ENCODE measurements at regions not wholly inside any gene's neighbourhood (a gene's known extent, or its start where the extent isn't known, plus 50 kb on each side); places are given as distances from the start of the nearest gene placed in this dataset.
"Not testable (repeated sequence)": the region's sequence is repeated elsewhere in the genome, so short reads cannot be mapped to it uniquely, and the experiment has no call there.

DNA sequence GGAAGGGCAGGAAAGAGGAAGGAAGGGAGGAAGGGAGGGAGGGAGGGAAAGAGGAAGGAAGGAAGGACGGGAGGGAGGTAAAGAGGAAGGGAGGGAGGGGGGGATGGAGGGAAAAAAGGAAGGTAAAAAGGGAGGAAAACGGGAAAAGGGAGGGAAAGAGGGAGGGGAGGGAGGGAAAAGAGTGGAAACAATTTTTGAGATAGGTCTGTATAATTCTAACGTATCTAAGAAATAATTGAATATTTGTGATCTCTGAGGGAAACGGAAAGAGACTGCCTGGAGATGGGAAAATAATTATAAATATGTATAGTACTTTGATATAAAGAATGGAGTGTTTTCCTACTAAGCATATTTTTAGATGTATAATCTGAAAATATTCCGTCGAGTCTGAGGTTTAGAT is 158.2 kb upstream of the FOXK1 start:
- DNase-seq (ENCODE audit: low read depth), result no peak

DNA sequence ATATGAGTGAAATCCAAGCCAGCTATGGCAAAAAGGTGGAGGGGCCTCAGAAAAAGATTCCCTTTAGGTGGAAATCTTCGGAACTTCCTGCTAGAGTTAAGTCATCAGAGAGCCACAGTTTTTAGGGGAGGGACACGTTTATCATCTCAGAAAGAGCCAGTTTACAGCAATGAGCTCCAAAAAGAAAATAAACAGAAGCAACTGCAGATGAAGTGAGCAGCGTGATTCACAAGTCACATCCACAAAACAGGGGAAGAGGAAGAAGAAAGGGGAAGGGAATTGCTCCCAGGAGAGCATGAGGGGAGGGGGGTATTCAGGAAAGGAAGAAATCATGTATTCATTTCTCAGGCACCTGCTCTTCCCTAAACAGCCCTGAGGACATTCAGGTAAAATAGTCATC is 156.2 kb upstream of the FOXK1 start:
- DNase-seq (ENCODE audit: low read depth), result no peak

DNA sequence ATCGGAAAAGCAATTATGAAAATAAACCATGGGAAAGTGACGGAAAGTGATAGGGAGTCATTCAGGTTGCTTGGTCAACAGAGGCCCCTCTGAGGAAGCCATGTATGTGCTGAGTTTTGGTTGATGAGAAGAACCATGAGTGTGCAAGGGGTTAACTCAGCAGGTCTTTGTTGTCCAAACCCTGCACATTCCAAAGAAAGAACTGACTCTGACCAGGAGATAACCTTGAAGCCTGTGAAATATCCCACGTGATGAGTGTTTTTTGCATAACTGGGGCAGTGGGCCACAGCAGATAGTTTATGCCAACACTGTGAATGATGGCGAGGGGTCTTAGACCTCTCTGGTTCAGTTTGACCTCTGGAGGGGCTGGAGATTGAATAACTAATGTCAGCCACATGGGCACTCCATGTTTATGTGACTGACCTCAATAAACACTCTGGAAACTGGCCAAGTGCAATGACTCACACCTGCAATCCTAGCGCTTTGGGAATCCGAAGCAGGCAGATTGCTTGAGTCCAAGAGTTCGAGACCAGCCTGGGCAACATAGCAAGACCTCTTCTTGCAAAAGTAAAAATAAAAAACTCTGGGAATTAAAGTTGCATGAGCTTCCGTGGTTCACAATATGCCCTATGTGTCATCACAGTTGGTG is 154.0 kb upstream of the FOXK1 start:
- no peak for DNase-seq (ENCODE audit: low read depth)

DNA sequence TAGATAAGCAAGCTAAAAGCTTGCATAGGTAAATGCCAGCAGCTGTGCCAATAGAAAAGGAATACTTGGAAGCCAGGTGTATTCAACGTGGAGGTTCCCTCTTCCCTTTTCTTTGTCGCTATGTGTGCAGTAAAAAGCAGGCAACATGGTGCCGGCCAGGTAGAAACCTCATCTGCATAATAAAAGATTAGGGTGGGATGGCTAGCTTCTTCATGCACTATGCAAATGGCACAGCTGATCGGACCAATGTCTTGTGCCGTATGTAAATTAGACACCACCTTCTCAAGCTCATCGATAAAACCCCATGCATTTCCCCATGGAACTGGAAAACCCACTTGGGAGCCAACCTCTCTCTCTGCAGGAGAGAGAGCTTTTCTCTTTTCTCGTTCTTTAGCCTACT is 150.9 kb upstream of the FOXK1 start:
- DNase-seq (ENCODE audit: low read depth), result no peak

DNA sequence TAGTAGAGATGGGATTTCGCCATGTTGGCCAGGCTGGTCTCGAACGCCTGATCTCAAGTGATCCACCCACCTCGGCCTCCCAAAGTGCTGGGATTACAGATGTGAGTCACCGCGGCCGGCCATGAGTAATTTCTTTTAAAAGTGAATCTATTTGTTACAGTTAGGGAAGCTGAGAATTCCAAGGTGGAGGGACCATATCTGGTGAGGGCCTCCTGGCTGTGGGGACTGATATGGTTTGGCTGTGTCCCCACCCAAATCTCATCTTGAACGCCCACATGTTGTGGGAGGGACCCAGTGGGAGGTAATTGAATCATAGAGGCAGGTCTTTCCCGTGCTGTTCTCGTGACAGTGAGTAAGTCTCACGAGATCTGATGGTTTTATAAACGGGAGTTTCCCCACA is 148.8 kb upstream of the FOXK1 start:
- DNase-seq (ENCODE audit: low read depth), result not testable (repeated sequence)

DNA sequence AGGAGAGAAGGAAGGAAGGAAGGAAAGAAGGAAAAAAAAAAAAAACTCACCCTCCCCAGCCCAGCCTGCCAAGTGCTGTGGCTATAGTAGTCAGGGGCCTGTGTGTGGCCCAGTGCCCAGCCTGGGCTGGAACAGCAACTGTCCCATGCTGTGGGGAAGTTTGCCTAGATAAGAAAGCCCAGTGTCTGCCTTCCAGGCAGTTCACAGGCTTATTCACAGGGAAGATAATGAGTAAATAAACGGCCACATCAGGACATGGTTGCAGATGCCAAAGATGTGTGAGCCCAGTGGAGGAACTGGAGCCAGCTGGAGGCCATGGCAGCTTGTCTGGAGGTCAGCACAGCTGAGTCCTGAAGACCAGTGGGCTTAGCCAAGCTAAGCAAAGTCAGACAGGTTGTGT is 132.4 kb upstream of the FOXK1 start:
- no peak for DNase-seq (ENCODE audit: low read depth)

DNA sequence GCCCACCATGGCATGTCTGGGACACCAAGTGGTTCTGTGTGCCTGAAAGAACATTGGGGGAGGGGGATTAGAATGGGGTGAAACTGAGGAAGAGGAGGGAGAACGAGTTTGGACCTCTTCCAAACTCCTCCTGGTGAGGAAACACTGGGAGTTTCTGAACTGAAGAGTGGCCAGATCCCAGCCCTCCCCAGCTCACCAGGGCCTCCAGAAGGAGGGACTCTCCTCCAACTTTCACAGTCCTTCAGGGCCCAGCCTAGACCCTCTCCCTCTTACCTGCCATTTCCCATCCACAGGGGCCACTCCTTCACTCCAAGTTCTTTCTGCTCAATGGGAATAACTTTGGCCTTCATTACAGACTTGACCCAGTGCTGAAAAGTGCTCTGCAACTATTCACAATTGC is 132.0 kb upstream of the FOXK1 start:
- DNase-seq (ENCODE audit: low read depth), result no peak

DNA sequence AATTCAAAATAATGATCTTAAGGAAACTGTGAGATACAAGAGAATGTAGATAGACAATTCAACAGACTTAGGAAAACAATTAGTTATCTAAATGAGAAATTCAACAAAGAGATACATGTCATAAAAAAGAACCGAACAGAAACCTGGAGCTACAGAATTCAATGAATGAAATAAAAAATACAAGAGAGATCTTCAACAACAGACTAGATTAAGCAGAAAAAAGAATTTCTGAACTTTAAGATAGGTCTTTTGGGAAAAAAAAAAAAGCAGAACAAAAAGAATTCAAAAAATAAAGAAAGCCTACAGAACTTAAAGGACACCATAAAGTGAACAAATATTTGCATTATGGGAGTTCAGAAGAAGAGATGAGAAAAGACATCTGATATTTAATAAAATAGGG is 129.1 kb upstream of the FOXK1 start:
- DNase-seq (ENCODE audit: low read depth), result no peak

DNA sequence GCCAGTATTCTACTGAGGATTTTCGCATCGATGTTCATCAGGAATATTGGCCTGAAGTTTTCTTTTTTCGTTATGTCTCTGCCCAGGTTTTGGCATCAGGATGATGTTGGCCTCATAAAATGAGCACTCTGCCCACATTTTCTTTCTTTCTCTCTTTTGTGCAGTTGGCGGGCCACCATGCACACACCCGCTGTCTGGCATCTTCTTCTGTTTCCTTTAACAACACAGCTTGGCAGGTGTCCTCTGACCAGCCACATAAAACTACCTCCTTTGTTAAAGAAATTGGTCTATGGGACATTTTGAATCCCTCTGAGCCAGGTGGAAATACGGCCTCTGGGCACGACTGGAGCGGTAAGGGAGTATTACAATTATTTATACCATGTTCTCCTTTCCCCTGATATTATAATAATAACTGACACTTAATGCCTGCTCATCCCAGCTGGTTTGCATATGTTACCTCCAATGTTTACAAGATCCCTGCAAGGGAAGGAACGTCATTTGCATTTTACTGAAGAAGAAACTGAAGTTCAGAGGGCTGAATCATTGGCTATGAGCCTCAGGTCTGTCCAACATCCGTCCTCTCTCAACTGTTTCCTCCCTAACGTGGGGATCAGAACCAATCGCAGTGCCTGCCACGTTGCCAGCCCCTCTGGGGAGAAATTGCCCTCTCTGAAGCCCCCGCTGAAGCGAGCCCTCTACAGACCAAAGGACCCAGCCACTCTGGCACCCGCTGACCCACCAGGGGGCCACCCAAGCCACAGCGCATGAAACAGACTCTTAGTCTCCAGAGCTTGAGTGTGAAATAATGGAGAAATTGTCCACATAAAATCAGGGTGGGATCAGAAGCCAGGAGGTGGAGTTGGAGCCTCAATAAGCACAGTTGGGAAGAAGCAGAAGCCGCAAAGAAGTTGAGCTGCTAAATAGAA is 125.0 kb upstream of the FOXK1 start:
- DNase-seq (ENCODE audit: low read depth), result no peak

DNA sequence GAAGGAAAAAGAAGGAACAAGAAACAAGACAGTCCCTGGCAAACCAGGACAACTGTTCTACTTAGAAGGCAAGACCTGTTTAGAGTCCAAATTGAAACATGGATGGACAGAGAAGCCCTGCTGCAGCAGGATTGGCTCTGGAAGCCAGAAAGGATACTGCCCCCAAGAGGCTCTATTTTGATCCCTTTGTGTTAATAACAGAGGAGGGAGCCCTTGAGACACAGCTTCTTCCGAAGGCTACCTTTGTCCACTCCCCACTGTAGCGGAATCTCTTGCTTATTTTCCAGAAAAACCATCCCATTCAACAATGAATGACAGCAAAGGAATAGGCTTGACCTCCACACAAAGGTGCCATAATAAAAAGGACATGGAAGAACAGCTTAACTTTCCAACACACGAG is 120.3 kb upstream of the FOXK1 start:
- no peak for DNase-seq (ENCODE audit: low read depth)

DNA sequence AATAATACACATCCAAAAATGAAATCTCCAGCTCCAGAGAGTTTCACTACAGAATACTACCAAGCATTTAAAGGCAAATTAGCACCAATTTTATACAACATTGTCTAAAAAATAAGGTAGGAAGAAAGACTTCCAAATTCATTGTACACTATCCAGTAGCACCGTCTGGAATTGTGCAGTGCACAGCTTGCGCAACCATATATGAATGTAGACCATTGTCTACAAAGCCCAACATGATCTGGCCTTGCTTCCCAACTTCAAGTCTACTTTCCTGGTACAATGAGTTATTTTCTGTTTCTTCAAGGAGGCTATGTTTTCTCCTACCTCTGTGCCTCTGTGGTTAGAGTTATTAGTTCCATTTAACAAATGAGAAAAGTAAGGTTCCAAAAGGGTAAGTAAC is 115.4 kb upstream of the FOXK1 start:
- no peak for DNase-seq (ENCODE audit: low read depth)

DNA sequence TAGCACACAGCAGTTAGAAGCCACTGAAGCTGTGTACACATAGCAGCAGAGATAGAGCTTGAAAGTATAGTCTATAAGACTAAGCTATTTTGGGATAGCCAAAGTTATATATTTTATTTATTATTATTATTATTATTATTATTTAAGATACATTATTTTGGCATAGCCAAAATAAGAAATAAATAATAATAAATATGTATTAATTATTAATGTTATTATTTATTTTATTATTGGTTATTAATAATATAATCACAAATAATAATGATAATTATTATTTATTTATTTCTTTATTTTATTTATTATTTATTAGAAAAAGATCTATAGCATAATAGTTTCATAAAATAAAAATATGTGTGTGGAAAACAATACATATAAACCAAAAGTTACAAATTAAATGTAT is 107.2 kb upstream of the FOXK1 start:
- no peak for DNase-seq (ENCODE audit: low read depth)

DNA sequence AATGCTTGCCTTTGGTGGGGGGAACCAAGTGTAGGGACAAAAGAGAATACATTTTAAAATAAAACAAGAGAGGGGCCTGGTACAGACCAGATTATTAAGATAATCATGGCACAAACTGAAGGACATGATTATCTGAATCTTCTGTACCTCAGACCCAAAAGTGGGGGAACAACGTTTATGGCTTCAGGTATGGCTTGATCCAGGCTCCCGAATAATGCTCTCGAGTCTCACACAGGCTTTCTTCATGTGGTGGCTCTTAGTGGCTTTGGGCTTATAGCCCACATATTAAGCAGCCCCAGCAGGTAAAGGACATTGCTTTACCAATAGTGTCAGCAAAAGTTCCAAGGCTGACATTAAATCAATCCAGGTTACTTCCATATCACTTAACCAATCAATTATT is 106.8 kb upstream of the FOXK1 start:
- no peak for DNase-seq (ENCODE audit: low read depth)

DNA sequence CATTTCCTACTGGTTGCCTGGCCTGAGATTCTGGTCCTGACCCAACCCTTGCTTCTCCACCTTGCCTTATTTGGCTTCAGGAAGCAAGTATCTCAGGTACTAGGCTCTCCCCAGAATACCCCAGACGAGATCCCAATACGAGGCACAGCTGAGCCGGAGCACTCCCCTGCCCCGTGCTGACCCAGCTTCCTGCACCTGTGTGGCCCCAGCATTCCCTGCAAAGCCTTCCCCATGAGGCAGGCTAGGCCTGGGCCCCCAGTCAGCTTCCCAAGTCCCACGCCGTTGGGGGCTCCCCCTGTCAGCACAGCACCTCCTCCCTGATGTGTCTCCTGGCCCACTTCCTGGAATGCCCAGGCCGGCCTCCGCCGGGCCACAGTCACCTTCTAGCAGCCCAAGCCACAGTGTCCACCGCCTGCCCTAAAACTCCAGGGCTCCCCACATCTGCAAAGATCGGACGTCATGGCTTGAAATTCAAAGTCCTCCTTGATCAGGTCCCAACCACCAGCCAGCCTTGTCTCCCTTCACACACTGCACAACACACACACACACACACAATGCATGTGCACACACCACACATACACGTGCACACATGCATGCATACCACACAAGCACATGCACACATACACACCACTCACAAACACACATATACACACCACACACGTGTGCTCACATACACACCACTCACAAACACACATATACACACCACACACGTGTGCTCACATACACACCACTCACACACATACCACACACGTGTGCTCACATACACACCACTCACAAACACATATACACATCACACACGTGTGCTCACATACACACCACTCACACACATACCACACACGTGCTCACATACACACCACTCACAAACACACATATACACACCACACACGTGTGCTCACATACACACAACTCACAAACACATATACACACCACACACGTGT is 78.9 kb upstream of the FOXK1 start:
- DNase-seq (ENCODE audit: low read depth), result no peak

DNA sequence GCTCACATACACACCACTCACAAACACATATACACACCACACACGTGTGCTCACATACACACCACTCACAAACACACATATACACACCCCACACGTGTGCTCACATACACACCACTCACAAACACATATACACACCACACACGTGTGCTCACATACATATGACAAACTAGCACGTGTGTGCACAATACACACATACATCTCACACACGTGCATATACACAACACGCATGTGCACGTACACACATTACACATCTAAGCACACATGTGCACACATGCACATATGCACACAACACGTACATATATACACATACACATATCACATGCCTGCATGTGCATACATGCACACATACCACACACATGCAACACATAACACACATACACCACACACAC is 78.3 kb upstream of the FOXK1 start:
- no peak for DNase-seq (ENCODE audit: low read depth)

DNA sequence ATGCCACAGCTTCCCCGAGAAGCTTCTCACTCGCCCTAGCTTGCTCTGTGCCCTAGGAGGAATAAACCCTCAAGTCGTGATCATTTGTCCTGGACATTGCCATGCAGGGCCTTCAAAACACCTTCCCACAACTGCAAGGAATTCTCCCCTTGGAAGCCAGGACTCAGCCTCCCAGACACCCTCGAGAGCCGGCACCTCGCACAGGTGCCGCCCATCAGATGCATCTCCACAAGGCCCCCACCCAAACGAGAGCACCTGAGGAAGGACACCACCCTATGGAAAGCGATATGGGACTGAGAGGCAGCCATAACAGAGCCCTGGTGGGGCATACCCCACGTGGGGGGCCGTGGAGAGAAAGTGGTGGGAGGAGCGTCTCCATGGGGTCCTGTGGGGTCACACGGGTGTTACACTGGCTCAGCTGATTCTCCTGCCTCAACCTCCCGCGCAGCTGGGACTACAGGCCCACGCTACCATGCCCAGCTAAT is 77.6 kb upstream of the FOXK1 start:
- no peak for DNase-seq (ENCODE audit: low read depth)

DNA sequence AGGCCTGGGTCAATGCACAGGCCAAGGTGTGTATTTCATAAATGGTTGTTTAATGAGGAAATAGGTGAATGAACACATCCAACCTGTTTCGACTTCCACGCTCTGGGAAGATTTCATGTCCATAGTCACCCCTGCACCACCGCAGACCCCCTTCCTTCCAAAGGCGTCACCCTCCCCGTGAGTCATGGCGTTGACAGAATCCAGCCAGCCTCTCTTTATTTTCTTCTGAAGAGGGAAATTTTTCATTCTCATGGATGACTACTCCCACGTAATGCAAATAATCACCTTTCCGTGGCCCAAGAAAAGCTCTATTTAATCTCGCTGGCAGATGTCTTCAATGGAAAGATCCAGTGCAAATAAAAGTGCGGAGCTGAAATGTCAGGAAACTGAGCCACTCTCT is 75.3 kb upstream of the FOXK1 start:
- DNase-seq (ENCODE audit: low read depth), result no peak

DNA sequence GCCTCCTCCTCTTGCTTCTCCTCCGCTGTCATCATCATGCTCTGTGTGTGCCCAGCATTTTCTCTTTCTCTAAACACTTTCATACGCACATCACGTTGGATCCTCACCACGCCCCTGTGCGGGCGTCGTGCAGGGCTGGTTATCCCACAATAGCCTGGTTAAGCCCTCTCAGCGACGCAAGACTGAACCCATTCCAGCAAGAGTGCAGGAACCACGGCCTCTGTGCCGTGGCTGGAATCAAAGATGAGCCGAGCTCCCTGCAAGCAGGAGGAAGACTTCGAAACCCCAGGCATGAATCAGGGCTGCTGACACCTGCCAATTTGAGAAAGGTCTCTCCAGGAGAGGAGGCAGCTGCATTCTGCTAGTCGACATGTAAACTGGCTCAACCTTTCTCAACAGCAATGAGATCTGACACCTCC is 74.8 kb upstream of the FOXK1 start:
- no peak for DNase-seq (ENCODE audit: low read depth)

DNA sequence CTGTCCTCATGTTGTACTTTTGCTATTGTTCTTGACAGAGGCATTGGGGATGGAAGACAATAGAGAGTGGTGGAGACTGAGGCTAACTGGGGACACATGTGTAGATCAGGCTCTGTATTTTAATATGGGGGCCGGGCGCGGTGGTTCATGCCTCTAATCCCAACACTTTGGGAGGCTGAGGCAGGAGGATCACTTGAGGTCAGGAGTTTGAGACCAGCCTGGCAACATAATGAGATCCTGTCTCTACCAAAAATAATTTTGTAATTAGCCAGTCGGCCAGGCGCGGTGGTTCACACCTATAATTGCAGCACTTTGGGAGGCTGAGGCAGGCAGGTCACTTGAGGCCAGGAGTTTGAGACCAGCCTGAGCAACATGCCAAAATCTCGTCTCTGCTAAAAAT is 72.5 kb upstream of the FOXK1 start:
- DNase-seq (ENCODE audit: low read depth), result not testable (repeated sequence)

DNA sequence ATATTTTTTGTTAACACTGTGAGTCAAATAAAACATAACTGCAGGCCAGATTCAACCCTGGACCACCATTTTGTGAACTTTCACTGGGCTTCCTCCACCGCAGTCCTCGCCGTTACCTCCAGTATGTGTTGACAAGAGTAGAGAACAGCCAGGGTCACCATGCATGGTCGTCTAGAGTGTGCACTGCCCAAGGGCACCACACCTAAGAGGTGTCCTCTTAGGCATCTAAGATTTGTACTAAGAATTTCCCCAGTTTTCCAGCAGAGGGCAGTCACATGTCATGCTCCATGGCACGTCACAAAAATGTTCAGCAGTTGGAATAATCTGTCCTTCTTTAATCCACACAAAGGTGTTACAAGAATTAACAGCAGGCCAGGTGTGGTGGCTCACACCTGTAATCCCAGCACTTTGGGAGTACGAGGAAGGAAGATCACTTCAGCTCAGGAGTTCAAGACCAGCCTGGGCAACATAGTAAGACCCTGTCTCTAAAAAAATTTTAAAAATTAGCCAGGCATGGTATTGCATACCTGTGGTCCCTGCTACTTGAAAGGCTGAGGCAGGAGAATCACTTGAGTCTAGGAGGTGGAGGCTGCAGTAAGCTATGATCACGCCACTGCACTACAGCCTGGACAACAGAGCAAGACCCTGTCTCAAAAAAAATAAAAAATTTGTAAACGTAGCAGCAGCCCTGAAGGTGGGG is 71.2 kb upstream of the FOXK1 start:
- DNase-seq (ENCODE audit: low read depth), result peak; percentile 9

DNA sequence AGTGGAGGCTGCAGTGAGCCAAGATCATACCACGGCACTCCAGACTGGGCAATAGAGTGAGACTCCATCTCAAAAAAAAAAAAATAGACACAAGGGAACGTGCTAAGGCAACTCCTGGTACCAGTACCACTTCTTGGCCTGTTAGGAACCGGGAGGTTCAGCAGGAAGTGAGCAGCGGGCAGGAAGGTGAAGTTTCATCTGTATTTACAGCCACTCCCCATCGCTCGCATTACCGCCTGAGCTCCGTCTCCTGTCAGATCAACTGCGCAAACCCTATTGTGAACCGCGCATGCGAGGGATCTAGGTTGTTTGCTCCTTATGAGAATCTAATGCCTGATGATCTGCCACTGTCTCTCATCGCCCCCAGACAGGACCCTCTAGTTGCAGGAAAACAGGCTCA is 69.9 kb upstream of the FOXK1 start:
- DNase-seq (ENCODE audit: low read depth), result no peak

All from activated T-helper 9 cell treated with anti-CD3 and anti-CD28 coated beads, Interleukin-2, amount 50 U/mL, for 16 hours (primary cell).